ENCODE measurements at regions not wholly inside any gene's neighbourhood (a gene's known extent, or its start where the extent isn't known, plus 50 kb on each side); places are given as distances from the start of the nearest gene placed in this dataset.

DNA sequence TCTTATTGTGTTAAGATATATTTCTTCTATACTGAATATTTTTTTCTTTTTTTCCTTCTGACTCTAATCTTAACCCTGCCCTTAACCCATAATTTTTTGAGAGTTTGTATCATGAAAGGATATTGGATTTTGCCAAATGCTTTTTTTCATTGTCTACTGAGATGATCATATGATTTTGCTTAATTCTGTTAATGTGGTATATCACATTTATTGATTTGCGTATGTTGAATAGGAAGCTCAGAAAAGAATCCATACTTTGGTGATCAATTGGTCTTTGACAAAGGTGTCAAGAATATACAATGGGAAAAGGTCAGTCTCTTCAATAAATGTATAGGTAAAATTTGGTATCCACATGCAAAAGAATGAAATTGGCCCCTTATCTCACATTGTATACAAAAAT, 588.8 kb upstream of the ADGRB3 start:
- Mint-ChIP-seq H3K9me3 (ENCODE audit: low read depth) (peaks cover 9% of the 10 kb centered on the region), H3K36me3 (ENCODE audit: low read depth) (no peaks in the 10 kb centered on the region)
- TF ChIP-seq, protein P1, sequence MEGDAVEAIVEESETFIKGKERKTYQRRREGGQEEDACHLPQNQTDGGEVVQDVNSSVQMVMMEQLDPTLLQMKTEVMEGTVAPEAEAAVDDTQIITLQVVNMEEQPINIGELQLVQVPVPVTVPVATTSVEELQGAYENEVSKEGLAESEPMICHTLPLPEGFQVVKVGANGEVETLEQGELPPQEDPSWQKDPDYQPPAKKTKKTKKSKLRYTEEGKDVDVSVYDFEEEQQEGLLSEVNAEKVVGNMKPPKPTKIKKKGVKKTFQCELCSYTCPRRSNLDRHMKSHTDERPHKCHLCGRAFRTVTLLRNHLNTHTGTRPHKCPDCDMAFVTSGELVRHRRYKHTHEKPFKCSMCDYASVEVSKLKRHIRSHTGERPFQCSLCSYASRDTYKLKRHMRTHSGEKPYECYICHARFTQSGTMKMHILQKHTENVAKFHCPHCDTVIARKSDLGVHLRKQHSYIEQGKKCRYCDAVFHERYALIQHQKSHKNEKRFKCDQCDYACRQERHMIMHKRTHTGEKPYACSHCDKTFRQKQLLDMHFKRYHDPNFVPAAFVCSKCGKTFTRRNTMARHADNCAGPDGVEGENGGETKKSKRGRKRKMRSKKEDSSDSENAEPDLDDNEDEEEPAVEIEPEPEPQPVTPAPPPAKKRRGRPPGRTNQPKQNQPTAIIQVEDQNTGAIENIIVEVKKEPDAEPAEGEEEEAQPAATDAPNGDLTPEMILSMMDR (IDR thresholded peaks at IDR 0.05), result no peak

GRCh38 chr6:68045193-68045592, 589.9 kb upstream of the ADGRB3 start:
- H3K9me3 Mint-ChIP-seq (ENCODE audit: low read depth), result peaks cover 9% of the 10 kb centered on the region
- DNase-seq (ENCODE audit: low spot score), result no peak
- H3K27me3 Mint-ChIP-seq (ENCODE audit: low read depth), result peaks cover 8% of the 10 kb centered on the region
- H3K27ac Mint-ChIP-seq (ENCODE audit: unreplicated experiment), result no peak overlapping the region
- TF ChIP-seq, protein P1 (IDR thresholded peaks at IDR 0.05), result no peak
- no peak overlapping the region for H3K4me3 Mint-ChIP-seq (ENCODE audit: unreplicated experiment)
- H3K4me1 Mint-ChIP-seq (ENCODE audit: low read depth), result peaks cover 7% of the 10 kb centered on the region
- H3K36me3 Mint-ChIP-seq (ENCODE audit: low read depth), result no peaks in the 10 kb centered on the region

More for the DNA sequence above, 588.8 kb upstream of the ADGRB3 start:
- Mint-ChIP-seq H3K4me3 (ENCODE audit: unreplicated experiment) (no peak overlapping the region), H3K27ac (ENCODE audit: unreplicated experiment) (no peak overlapping the region), H3K27me3 (ENCODE audit: low read depth) (peaks cover 3% of the 10 kb centered on the region), H3K4me1 (ENCODE audit: low read depth) (no peaks in the 10 kb centered on the region)
- DNase-seq (ENCODE audit: low spot score), result no peak

DNA sequence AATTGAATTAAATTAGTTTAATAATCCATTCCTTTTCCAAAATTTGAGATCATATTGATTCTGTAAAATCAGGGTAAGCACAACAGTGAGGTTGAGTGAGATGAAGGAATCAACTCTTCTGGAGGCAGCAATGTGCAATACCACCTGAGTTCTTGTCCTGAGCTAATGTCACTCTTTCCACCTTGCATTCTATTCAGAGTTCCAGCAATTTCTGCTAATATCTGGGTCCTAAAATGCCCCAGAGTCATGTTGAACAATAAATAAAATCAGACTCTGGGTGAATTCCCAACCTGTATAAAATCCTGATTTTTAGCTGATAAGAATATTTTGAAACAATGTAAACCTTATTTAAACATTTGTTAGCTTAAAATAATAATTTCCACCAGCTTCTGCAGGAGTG, 590.8 kb upstream of the ADGRB3 start:
- H3K27ac Mint-ChIP-seq (ENCODE audit: unreplicated experiment), result no peak overlapping the region
- H3K9me3 Mint-ChIP-seq (ENCODE audit: low read depth), result peaks cover 9% of the 10 kb centered on the region
- DNase-seq (ENCODE audit: low spot score), result no peak
- H3K27me3 Mint-ChIP-seq (ENCODE audit: low read depth), result peaks cover 10% of the 10 kb centered on the region
- TF ChIP-seq, protein P1 (IDR thresholded peaks at IDR 0.05), result no peak
- H3K4me3 Mint-ChIP-seq (ENCODE audit: unreplicated experiment), result no peak overlapping the region
- H3K4me1 Mint-ChIP-seq (ENCODE audit: low read depth), result peaks cover 9% of the 10 kb centered on the region
- H3K36me3 Mint-ChIP-seq (ENCODE audit: low read depth), result no peaks in the 10 kb centered on the region

- Mint-ChIP-seq H3K4me1 (ENCODE audit: low read depth) (peaks cover 9% of the 10 kb centered on the region), H3K4me3 (ENCODE audit: unreplicated experiment) (no peak overlapping the region), H3K36me3 (ENCODE audit: low read depth) (no peaks in the 10 kb centered on the region), H3K27ac (ENCODE audit: unreplicated experiment) (no peak overlapping the region), H3K27me3 (ENCODE audit: low read depth) (peaks cover 11% of the 10 kb centered on the region), H3K9me3 (ENCODE audit: low read depth) (peaks cover 7% of the 10 kb centered on the region)
- TF ChIP-seq, protein P1 (IDR thresholded peaks at IDR 0.05), result no peak
- DNase-seq (ENCODE audit: low spot score), result no peak
These were observed 592.0 kb upstream of the ADGRB3 start for GRCh38 chr6:68043122-68043398.

DNA sequence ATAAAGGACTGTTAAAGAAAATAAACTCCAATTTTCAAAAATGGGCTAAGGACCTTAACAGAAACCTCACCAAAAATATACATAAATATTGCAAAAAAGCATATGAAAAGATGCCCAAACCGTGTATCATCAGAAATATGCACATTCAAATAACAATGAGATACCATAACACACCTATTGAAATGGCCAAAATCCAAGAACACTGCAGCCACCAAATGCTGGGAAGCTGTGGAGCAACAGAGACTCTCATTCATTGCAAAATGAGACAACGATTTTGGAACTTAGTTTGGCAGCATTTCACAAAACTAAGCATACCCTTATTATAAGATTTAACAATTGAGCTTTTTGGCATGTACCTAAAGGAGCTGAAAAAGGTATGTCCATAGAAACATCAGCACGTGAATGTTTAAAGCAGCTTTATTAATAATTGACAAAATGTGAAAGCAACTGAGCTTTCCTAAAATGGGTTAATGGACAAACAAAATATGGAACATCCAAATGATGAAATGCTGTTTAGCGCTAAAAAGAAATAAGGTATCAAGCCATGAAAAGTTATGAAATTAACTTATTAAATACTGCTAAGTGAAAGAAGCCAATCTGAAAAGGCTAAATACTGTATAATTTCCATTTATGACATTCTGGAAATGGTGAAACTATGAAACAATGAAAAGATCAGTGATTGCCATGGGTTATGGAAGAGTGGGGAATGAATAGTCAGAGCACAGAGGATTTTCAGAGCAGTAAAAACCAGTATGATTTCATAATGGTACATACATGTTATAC, 592.6 kb upstream of the ADGRB3 start:
- peaks cover 14% of the 10 kb centered on the region for H3K27me3 Mint-ChIP-seq (ENCODE audit: low read depth)
- TF ChIP-seq, protein P1 (IDR thresholded peaks at IDR 0.05), result no peak

More for the DNA sequence above, 592.6 kb upstream of the ADGRB3 start:
- Mint-ChIP-seq H3K4me1 (ENCODE audit: low read depth) (peaks cover 9% of the 10 kb centered on the region), H3K27ac (ENCODE audit: unreplicated experiment) (no peak overlapping the region), H3K36me3 (ENCODE audit: low read depth) (no peaks in the 10 kb centered on the region), H3K9me3 (ENCODE audit: low read depth) (peaks cover 5% of the 10 kb centered on the region), H3K4me3 (ENCODE audit: unreplicated experiment) (no peak overlapping the region)
- no peak for DNase-seq (ENCODE audit: low spot score)
